ENCODE measurements at regions not wholly inside any gene's neighbourhood (a gene's known extent, or its start where the extent isn't known, plus 50 kb on each side); places are given as distances from the start of the nearest gene placed in this dataset.

DNA sequence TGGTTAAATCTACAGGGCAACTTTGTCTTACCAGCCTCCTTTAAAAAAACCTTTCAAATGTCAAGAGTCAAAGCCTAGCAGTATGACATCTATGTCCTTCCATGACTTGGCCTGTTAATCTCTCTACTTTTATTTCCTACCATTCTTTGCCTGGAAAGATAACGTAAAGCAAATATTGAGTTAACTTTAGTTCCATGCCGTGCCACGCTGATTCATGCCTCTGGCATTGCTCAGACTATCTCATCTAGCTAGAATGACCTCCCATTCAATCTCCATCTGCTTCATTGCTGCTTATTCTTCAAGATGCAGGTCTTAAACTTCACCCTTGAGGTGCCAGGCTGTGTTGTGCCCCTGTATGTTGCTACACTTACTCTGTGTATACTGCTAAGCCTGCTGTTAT lies 729.8 kb downstream of the EFNA5 start:
- ATAC-seq (no peak), DNase-seq (ENCODE audit: low read depth, low spot score) (no peak)
- H3K27me3 ChIP-seq (ENCODE audit: insufficient read depth, low read length), result no peaks in the 10 kb centered on the region
- no peak for TF ChIP-seq ZFX (IDR thresholded peaks at IDR 0.05)
- TF ChIP-seq POLR2A (IDR thresholded peaks at IDR 0.05; ENCODE audit: borderline replicate concordance, extremely low read depth, insufficient read depth, insufficient read length), result no peak
- TF ChIP-seq EZH2phosphoT487 (IDR thresholded peaks at IDR 0.05; ENCODE audit: borderline replicate concordance), result no peak
- no peak for TF ChIP-seq CEBPB (IDR thresholded peaks at IDR 0.05; ENCODE audit: low read depth)
- no peak for TF ChIP-seq RAD21 (IDR thresholded peaks at IDR 0.05; ENCODE audit: low read depth)
- no peak for TF ChIP-seq EGR1 (IDR thresholded peaks at IDR 0.05; ENCODE audit: low read depth)
- no peak for TF ChIP-seq CBX3 (IDR thresholded peaks at IDR 0.05; ENCODE audit: low read depth)
- TF ChIP-seq, protein P1, sequence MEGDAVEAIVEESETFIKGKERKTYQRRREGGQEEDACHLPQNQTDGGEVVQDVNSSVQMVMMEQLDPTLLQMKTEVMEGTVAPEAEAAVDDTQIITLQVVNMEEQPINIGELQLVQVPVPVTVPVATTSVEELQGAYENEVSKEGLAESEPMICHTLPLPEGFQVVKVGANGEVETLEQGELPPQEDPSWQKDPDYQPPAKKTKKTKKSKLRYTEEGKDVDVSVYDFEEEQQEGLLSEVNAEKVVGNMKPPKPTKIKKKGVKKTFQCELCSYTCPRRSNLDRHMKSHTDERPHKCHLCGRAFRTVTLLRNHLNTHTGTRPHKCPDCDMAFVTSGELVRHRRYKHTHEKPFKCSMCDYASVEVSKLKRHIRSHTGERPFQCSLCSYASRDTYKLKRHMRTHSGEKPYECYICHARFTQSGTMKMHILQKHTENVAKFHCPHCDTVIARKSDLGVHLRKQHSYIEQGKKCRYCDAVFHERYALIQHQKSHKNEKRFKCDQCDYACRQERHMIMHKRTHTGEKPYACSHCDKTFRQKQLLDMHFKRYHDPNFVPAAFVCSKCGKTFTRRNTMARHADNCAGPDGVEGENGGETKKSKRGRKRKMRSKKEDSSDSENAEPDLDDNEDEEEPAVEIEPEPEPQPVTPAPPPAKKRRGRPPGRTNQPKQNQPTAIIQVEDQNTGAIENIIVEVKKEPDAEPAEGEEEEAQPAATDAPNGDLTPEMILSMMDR (IDR thresholded peaks at IDR 0.05 in 2 of 3, conservative IDR thresholded peaks at IDR 0.05 in 1 of 3; ENCODE audit: borderline replicate concordance in 1 of 3, insufficient read depth in 1 of 3, low read depth in 2 of 3, low read length in 2 of 3), result no peak
- TF ChIP-seq JUND (IDR thresholded peaks at IDR 0.05), result no peak
- TF ChIP-seq, protein P2, sequence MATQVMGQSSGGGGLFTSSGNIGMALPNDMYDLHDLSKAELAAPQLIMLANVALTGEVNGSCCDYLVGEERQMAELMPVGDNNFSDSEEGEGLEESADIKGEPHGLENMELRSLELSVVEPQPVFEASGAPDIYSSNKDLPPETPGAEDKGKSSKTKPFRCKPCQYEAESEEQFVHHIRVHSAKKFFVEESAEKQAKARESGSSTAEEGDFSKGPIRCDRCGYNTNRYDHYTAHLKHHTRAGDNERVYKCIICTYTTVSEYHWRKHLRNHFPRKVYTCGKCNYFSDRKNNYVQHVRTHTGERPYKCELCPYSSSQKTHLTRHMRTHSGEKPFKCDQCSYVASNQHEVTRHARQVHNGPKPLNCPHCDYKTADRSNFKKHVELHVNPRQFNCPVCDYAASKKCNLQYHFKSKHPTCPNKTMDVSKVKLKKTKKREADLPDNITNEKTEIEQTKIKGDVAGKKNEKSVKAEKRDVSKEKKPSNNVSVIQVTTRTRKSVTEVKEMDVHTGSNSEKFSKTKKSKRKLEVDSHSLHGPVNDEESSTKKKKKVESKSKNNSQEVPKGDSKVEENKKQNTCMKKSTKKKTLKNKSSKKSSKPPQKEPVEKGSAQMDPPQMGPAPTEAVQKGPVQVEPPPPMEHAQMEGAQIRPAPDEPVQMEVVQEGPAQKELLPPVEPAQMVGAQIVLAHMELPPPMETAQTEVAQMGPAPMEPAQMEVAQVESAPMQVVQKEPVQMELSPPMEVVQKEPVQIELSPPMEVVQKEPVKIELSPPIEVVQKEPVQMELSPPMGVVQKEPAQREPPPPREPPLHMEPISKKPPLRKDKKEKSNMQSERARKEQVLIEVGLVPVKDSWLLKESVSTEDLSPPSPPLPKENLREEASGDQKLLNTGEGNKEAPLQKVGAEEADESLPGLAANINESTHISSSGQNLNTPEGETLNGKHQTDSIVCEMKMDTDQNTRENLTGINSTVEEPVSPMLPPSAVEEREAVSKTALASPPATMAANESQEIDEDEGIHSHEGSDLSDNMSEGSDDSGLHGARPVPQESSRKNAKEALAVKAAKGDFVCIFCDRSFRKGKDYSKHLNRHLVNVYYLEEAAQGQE (IDR thresholded peaks at IDR 0.05; ENCODE audit: low read depth), result no peak
- H3K79me2 ChIP-seq (ENCODE audit: insufficient read depth, low read length), result no peaks in the 10 kb centered on the region
- no peak overlapping the region for H2AFZ ChIP-seq (ENCODE audit: low read depth, low read length, poor library complexity, severe bottlenecking)
- no peaks in the 10 kb centered on the region for H4K20me1 ChIP-seq (ENCODE audit: insufficient read depth)
- no peaks in the 10 kb centered on the region for H3K9me3 ChIP-seq (ENCODE audit: control insufficient read depth in 1 of 2, insufficient read depth in 1 of 2, low read depth in 1 of 2, low read length in 2 of 2)
- H3K9ac ChIP-seq (ENCODE audit: low read length), result no peak overlapping the region
- no peaks in the 10 kb centered on the region for H3K36me3 ChIP-seq (ENCODE audit: control insufficient read depth in 1 of 2, insufficient read depth in 2 of 2, low read length in 2 of 2)
- no peak overlapping the region for H3K4me3 ChIP-seq (replicated peaks in 1 of 2; ENCODE audit: low read depth in 1 of 2, low read length in 2 of 2)
- intact Hi-C loops (cut with micrococcal nuclease), result no loop called here
- no peak overlapping the region for H3K4me2 ChIP-seq (ENCODE audit: low read length)
- POLR2A ChIA-PET, result no interaction called here
- BruUV-seq (replicated peaks), result no TSS peak
- no peak overlapping the region for H3K27ac ChIP-seq (ENCODE audit: low read depth, low read length)
- no peaks in the 10 kb centered on the region for H3K4me1 ChIP-seq (ENCODE audit: control insufficient read depth in 1 of 2, insufficient read depth in 2 of 2, low read length in 2 of 2)
- no peaks in the 10 kb centered on the region for H3K9me2 ChIP-seq (ENCODE audit: insufficient read depth)
- RAD21 ChIA-PET (ENCODE audit: low non-redundant PET in 1 of 2, low total read pairs in 2 of 2, uncharacterized antibody in 2 of 2, unreplicated experiment in 2 of 2), result no interaction called here
- CTCF ChIA-PET, result no interaction called here

Data from HCT116 (cell line).